ENCODE measurements at regions not wholly inside any gene's neighbourhood (a gene's known extent, or its start where the extent isn't known, plus 50 kb on each side); places are given as distances from the start of the nearest gene placed in this dataset.

GRCh38 chr7:52668435-52668834, 367.0 kb upstream of the POM121L12 start:
- no peak for DNase-seq
- no peaks in the 10 kb centered on the region for H3K4me1 ChIP-seq
- H3K9me3 ChIP-seq: no peaks in the 10 kb centered on the region
- no peak overlapping the region for H3K4me3 ChIP-seq
- no peaks in the 10 kb centered on the region for H3K27me3 ChIP-seq
- no peak for TF ChIP-seq CTCF (IDR thresholded peaks at IDR 0.05)
- H3K27ac ChIP-seq: no peak overlapping the region
- H3K36me3 ChIP-seq: no peaks in the 10 kb centered on the region
- intact Hi-C loops (cut with DNase I; ENCODE audit: low total_unique reads): no loop called here

GRCh38 chr7:52659178-52659577, 376.3 kb upstream of the POM121L12 start:
- Histone ChIP-seq H3K4me3 (no peak overlapping the region), H3K27ac (no peak overlapping the region), H3K27me3 (no peaks in the 10 kb centered on the region), H3K9me3 (no peaks in the 10 kb centered on the region), H3K36me3 (no peaks in the 10 kb centered on the region), H3K4me1 (no peaks in the 10 kb centered on the region)
- no peak for TF ChIP-seq CTCF (IDR thresholded peaks at IDR 0.05)
- intact Hi-C loops (cut with DNase I; ENCODE audit: low total_unique reads): no loop called here
- no peak for DNase-seq

- no peak overlapping the region for H3K4me3 ChIP-seq
- no peaks in the 10 kb centered on the region for H3K9me3 ChIP-seq
- TF ChIP-seq CTCF (IDR thresholded peaks at IDR 0.05): no peak
- H3K27ac ChIP-seq: no peak overlapping the region
- H3K4me1 ChIP-seq: no peaks in the 10 kb centered on the region
- intact Hi-C loops (cut with DNase I; ENCODE audit: low total_unique reads): no loop called here
- H3K27me3 ChIP-seq: no peaks in the 10 kb centered on the region
- DNase-seq: no peak
- no peaks in the 10 kb centered on the region for H3K36me3 ChIP-seq
These were observed 379.3 kb upstream of the POM121L12 start for GRCh38 chr7:52656098-52656497.

GRCh38 chr7:52652621-52653020, 382.8 kb upstream of the POM121L12 start:
- no peak overlapping the region for H3K27ac ChIP-seq
- H3K27me3 ChIP-seq: no peaks in the 10 kb centered on the region
- no peak overlapping the region for H3K4me3 ChIP-seq
- no peaks in the 10 kb centered on the region for H3K9me3 ChIP-seq
- no peaks in the 10 kb centered on the region for H3K36me3 ChIP-seq
- no peak for DNase-seq
- no peaks in the 10 kb centered on the region for H3K4me1 ChIP-seq
- TF ChIP-seq CTCF (IDR thresholded peaks at IDR 0.05): no peak
- intact Hi-C loops (cut with DNase I; ENCODE audit: low total_unique reads): no loop called here

GRCh38 chr7:52648872-52649271, 386.6 kb upstream of the POM121L12 start:
- Histone ChIP-seq H3K9me3 (no peaks in the 10 kb centered on the region), H3K36me3 (no peaks in the 10 kb centered on the region), H3K27me3 (no peaks in the 10 kb centered on the region), H3K4me3 (no peak overlapping the region), H3K27ac (no peak overlapping the region), H3K4me1 (no peaks in the 10 kb centered on the region)
- TF ChIP-seq CTCF (IDR thresholded peaks at IDR 0.05): no peak
- intact Hi-C loops (cut with DNase I; ENCODE audit: low total_unique reads): no loop called here
- DNase-seq: no peak

- DNase-seq: no peak
- TF ChIP-seq CTCF (IDR thresholded peaks at IDR 0.05): no peak
- Histone ChIP-seq H3K36me3 (no peaks in the 10 kb centered on the region), H3K27me3 (no peaks in the 10 kb centered on the region), H3K4me3 (no peak overlapping the region), H3K9me3 (no peaks in the 10 kb centered on the region), H3K4me1 (no peaks in the 10 kb centered on the region), H3K27ac (no peak overlapping the region)
- intact Hi-C loops (cut with DNase I; ENCODE audit: low total_unique reads): no loop called here
These were observed 388.4 kb upstream of the POM121L12 start for GRCh38 chr7:52647046-52647445.

Data from tibial artery (tissue), 4 donors.